Esophagus muscularis mucosa (tissue), 4 donors: ENCODE measurements at regions not wholly inside any gene's neighbourhood (a gene's known extent, or its start where the extent isn't known, plus 50 kb on each side); places are given as distances from the start of the nearest gene placed in this dataset.
A peak's percentile ranks its signal among the peaks of the same experiment; 100 is the strongest.

Experiments
- DNase-seq: peaks from one replicate; pipeline ENCODE4 v3.0.0-alpha.2; 2017; ENCODE audit errors: extremely low spot score
- H3K27ac ChIP-seq, 4 donors: fragments of 200-600 bp; sonication (generic); replicated peaks in 1 of 4; 1 replicate in 3 of 4; 2 replicates in 1 of 4; pipeline ENCODE4 v1.5.1; 2016 to 2019; ENCODE audit warnings: mild to moderate bottlenecking in 1 of 4
- H3K27me3 ChIP-seq, 4 donors: fragments of 200-600 bp; sonication (generic); one replicate each; pipeline versions ENCODE4 v1.5.1 to v1.6.0; 2016 to 2019
- H3K36me3 ChIP-seq, 4 donors: fragments of 200-600 bp; sonication (generic); one replicate each; pipeline ENCODE4 v1.5.1; 2016 to 2019
- H3K4me1 ChIP-seq, 4 donors: fragments of 200-600 bp; sonication (generic); one replicate each; pipeline ENCODE4 v1.5.1; 2016 to 2019
- H3K4me3 ChIP-seq, 4 donors: fragments of 200-600 bp; sonication (generic); 1 replicate in 2 of 4; 2 replicates in 2 of 4; pipeline ENCODE4 v1.5.1; 2016 to 2019; ENCODE audit warnings: mild to moderate bottlenecking in 4 of 4, moderate library complexity in 1 of 4
- H3K9me3 ChIP-seq, 4 donors: fragments of 200-600 bp; sonication (generic); 1 replicate in 3 of 4; 2 replicates in 1 of 4; pipeline ENCODE4 v1.5.1; 2016 to 2019
- CTCF ChIP-seq, 3 experiments: fragments of 200-600 bp in 2 of 3; fragments of 450-650 bp in 1 of 3; sonication (generic) in 2 of 3; IDR thresholded peaks; one replicate each; pipeline ENCODE4 v1.5.1; 2017 to 2019; ENCODE audit warnings: antibody characterized with exemption in 3 of 3, mild to moderate bottlenecking in 2 of 3, moderate library complexity in 1 of 3
- EP300 ChIP-seq: sonication (generic); formaldehyde crosslinking; IDR thresholded peaks from one replicate; pipeline ENCODE4 v1.6.1; 2017; ENCODE audit warnings: antibody characterized with exemption
- POLR2A ChIP-seq: fragments of 450-650 bp; IDR thresholded peaks from one replicate; pipeline ENCODE4 v1.6.1; 2017; ENCODE audit warnings: antibody characterized with exemption, moderate library complexity, mild to moderate bottlenecking, low read depth
- POLR2AphosphoS5 ChIP-seq, 2 donors: sonication (generic); formaldehyde crosslinking; IDR thresholded peaks; one replicate each; pipeline ENCODE4 v1.6.1; 2017; ENCODE audit warnings: antibody characterized with exemption in 2 of 2
- WGBS: methylation state at CpG from one replicate; pipeline ENCODE4 v1.1.5; 2018; 5-methylcytosine and 5-hydroxymethylcytosine counted together
- intact Hi-C: fragments of 100-400 bp; cut with DNase I; formaldehyde crosslinking; loops from one replicate; pipeline ENCODE4 v1.15.1; 2023

GRCh38 chr7:112869111-112869774 is 79.0 kb upstream of the TMEM168 start:
- intact Hi-C loops, result no loop called here
- DNase-seq, result no peak
- WGBS, result 78% methylated on average over 15 of the region's 15 CpGs

GRCh38 chr7:112868609-112869008 is 78.4 kb upstream of the TMEM168 start:
- H3K27ac ChIP-seq, result no peak overlapping the region
- H3K4me1 ChIP-seq, result peaks cover 0 to 10% (median 8%) of the 10 kb centered on the region in 4 donors
- no peaks in the 10 kb centered on the region for H3K36me3 ChIP-seq
- no peak overlapping the region for H3K4me3 ChIP-seq
- H3K27me3 ChIP-seq, result no peaks in the 10 kb centered on the region
- WGBS, result 67% methylated on average over 1 of the region's 4 CpGs
- DNase-seq, result no peak
- intact Hi-C loops, result no loop called here
- no peaks in the 10 kb centered on the region for H3K9me3 ChIP-seq
- no peak for TF ChIP-seq POLR2A
- no peak for TF ChIP-seq POLR2AphosphoS5 (IDR thresholded peaks at IDR 0.05)
- no peak for TF ChIP-seq CTCF (IDR thresholded peaks at IDR 0.05)
- TF ChIP-seq EP300, result no peak

More at GRCh38 chr7:112869111-112869774, 79.0 kb upstream of the TMEM168 start:
- Histone ChIP-seq H3K27me3 (no peaks in the 10 kb centered on the region), H3K4me3 (no peak overlapping the region), H3K9me3 (no peaks in the 10 kb centered on the region), H3K27ac (no peak overlapping the region), H3K36me3 (no peaks in the 10 kb centered on the region), H3K4me1 (peaks cover 0 to 10% (median 8%) of the 10 kb centered on the region in 4 donors)
- no peak for TF ChIP-seq EP300
- TF ChIP-seq POLR2AphosphoS5 (IDR thresholded peaks at IDR 0.05), result no peak
- TF ChIP-seq POLR2A, result no peak
- peak in 2 of 3 experiments; percentile 32 to 55 for TF ChIP-seq CTCF (IDR thresholded peaks at IDR 0.05)

GRCh38 chr7:112866424-112866823 is 76.2 kb upstream of the TMEM168 start:
- H3K27ac ChIP-seq, result no peak overlapping the region
- WGBS, result 88% methylated on average over 4 of the region's 4 CpGs
- intact Hi-C loops, result no loop called here
- DNase-seq, result no peak
- peaks cover 0 to 10% (median 8%) of the 10 kb centered on the region in 4 donors for H3K4me1 ChIP-seq
- TF ChIP-seq EP300 (no peak), POLR2AphosphoS5 (IDR thresholded peaks at IDR 0.05) (no peak)
- H3K27me3 ChIP-seq, result no peaks in the 10 kb centered on the region
- H3K9me3 ChIP-seq, result no peaks in the 10 kb centered on the region
- no peaks in the 10 kb centered on the region for H3K36me3 ChIP-seq
- H3K4me3 ChIP-seq, result no peak overlapping the region

- Histone ChIP-seq H3K9me3 (no peaks in the 10 kb centered on the region), H3K27me3 (no peaks in the 10 kb centered on the region), H3K27ac (no peak overlapping the region), H3K36me3 (no peaks in the 10 kb centered on the region), H3K4me3 (no peak overlapping the region), H3K4me1 (peaks cover 0 to 10% (median 8%) of the 10 kb centered on the region in 4 donors)
- no peak for TF ChIP-seq EP300
- no peak for TF ChIP-seq CTCF (IDR thresholded peaks at IDR 0.05)
- TF ChIP-seq POLR2AphosphoS5 (IDR thresholded peaks at IDR 0.05), result no peak
- TF ChIP-seq POLR2A, result no peak
- no peak for DNase-seq
- intact Hi-C loops, result no loop called here
These were observed 74.2 kb upstream of the TMEM168 start for GRCh38 chr7:112864380-112864779.

GRCh38 chr7:112858838-112859237 is 68.6 kb upstream of the TMEM168 start:
- H3K27me3 ChIP-seq, result no peaks in the 10 kb centered on the region
- no peaks in the 10 kb centered on the region for H3K9me3 ChIP-seq
- H3K27ac ChIP-seq, result no peak overlapping the region
- no peak for DNase-seq
- no peak overlapping the region for H3K4me3 ChIP-seq
- no peaks in the 10 kb centered on the region for H3K36me3 ChIP-seq
- TF ChIP-seq POLR2AphosphoS5 (IDR thresholded peaks at IDR 0.05), result no peak
- no peak for TF ChIP-seq POLR2A
- TF ChIP-seq CTCF (IDR thresholded peaks at IDR 0.05), result no peak
- TF ChIP-seq EP300, result no peak
- WGBS, result 88% methylated on average over 2 of the region's 2 CpGs
- no peaks in the 10 kb centered on the region for H3K4me1 ChIP-seq
- intact Hi-C loops, result no loop called here
